Liver (tissue), 8 donors: ENCODE measurements at regions not wholly inside any gene's neighbourhood (a gene's known extent, or its start where the extent isn't known, plus 50 kb on each side); places are given as distances from the start of the nearest gene placed in this dataset.

Source experiments
- DNase-seq: peaks from one replicate; pipeline ENCODE4 v3.0.0-alpha.2; 2017; ENCODE audit warnings: low spot score
- H3K27ac ChIP-seq, 2 donors: one replicate each; pipeline ENCODE4 v1.7.0; 2013; ENCODE audit warnings: inconsistent platforms in 2 of 2, low read length in 2 of 2, control low read depth in 1 of 2, low read depth in 1 of 2, mild to moderate bottlenecking in 1 of 2
- H3K27me3 ChIP-seq, 4 donors: one replicate each; pipeline versions ENCODE4 v1.6.1 to v1.7.0; 2013; ENCODE audit warnings: low read length in 3 of 4, inconsistent platforms in 1 of 4, mild to moderate bottlenecking in 1 of 4, moderate library complexity in 1 of 4; ENCODE audit not compliant: control insufficient read depth in 4 of 4, insufficient read depth in 4 of 4
- H3K36me3 ChIP-seq, 4 donors: one replicate each; pipeline versions ENCODE4 v1.6.1 to v1.7.0; 2013; ENCODE audit warnings: low read length in 3 of 4, mild to moderate bottlenecking in 3 of 4, low read depth in 1 of 4, moderate library complexity in 1 of 4; ENCODE audit not compliant: control insufficient read depth in 4 of 4, insufficient read depth in 3 of 4
- H3K4me1 ChIP-seq, 4 donors: one replicate each; pipeline versions ENCODE4 v1.6.1 to v1.7.0; 2013; ENCODE audit warnings: low read length in 3 of 4, mild to moderate bottlenecking in 3 of 4, moderate library complexity in 1 of 4; ENCODE audit not compliant: control insufficient read depth in 4 of 4, insufficient read depth in 4 of 4
- H3K4me3 ChIP-seq, 3 donors: one replicate each; pipeline versions ENCODE4 v1.6.1 to v1.7.0; 2013; ENCODE audit warnings: low read length in 3 of 3, control low read depth in 1 of 3, low read depth in 1 of 3, mild to moderate bottlenecking in 1 of 3
- H3K9ac ChIP-seq, 2 donors: one replicate each; pipeline ENCODE4 v1.7.0; 2013; ENCODE audit warnings: low read length in 2 of 2, mild to moderate bottlenecking in 2 of 2, moderate library complexity in 2 of 2, control low read depth in 1 of 2, low read depth in 1 of 2
- H3K9me3 ChIP-seq, 4 donors: one replicate each; pipeline versions ENCODE4 v1.6.1 to v1.7.0; 2013; ENCODE audit warnings: low read length in 3 of 4; ENCODE audit not compliant: control insufficient read depth in 4 of 4
- EGR1 ChIP-seq, 2 donors: IDR thresholded peaks; 2 replicates each; pipeline ENCODE4 v1.6.1; 2016 to 2018; ENCODE audit warnings: antibody characterized with exemption in 2 of 2, low read depth in 2 of 2
- FOXA1 ChIP-seq: IDR thresholded peaks from 2 replicates; pipeline ENCODE4 v1.6.1; 2016; ENCODE audit warnings: antibody characterized with exemption
- GABPA ChIP-seq, 2 donors: IDR thresholded peaks in 1 of 2; conservative IDR thresholded peaks in 1 of 2; 2 replicates each; pipeline ENCODE4 v1.6.1; 2016; ENCODE audit warnings: antibody characterized with exemption in 2 of 2, mild to moderate bottlenecking in 1 of 2, moderate library complexity in 1 of 2
- HNF4A ChIP-seq, 2 donors: conservative IDR thresholded peaks; 2 replicates each; pipeline ENCODE4 v1.6.1; 2016; ENCODE audit warnings: antibody characterized with exemption in 2 of 2, mild to moderate bottlenecking in 2 of 2
- HNF4G ChIP-seq: IDR thresholded peaks from 2 replicates; pipeline ENCODE4 v1.6.1; 2016; ENCODE audit warnings: antibody characterized with exemption
- JUND ChIP-seq, 2 donors: IDR thresholded peaks; 2 replicates each; pipeline ENCODE4 v1.6.1; 2016; ENCODE audit warnings: antibody characterized with exemption in 2 of 2
- RAD21 ChIP-seq, 2 donors: IDR thresholded peaks; 2 replicates each; pipeline ENCODE4 v1.6.1; 2016; ENCODE audit warnings: antibody characterized with exemption in 2 of 2, mild to moderate bottlenecking in 2 of 2
- RXRA ChIP-seq, 2 donors: IDR thresholded peaks; 2 replicates each; pipeline ENCODE4 v1.6.1; 2017 to 2018; ENCODE audit warnings: antibody characterized with exemption in 2 of 2, mild to moderate bottlenecking in 1 of 2
- SP1 ChIP-seq: IDR thresholded peaks from 2 replicates; pipeline ENCODE4 v1.6.1; 2018; ENCODE audit warnings: antibody characterized with exemption, mild to moderate bottlenecking
- YY1 ChIP-seq: IDR thresholded peaks from 2 replicates; pipeline ENCODE4 v1.6.1; 2016; ENCODE audit warnings: antibody characterized with exemption, mild to moderate bottlenecking
- WGBS: extraction: QIAGEN DNeasy Blood & Tissue Kit; methylation state at CpG from one replicate; pipeline ENCODE4 v1.1.7; 2013; 5-methylcytosine and 5-hydroxymethylcytosine counted together
- TF ChIP-seq, protein P1 (sequence below): IDR thresholded peaks from 2 replicates; pipeline ENCODE4 v1.6.1; 2016; ENCODE audit warnings: antibody characterized with exemption
- TF ChIP-seq, protein P2 (sequence below): IDR thresholded peaks from 2 replicates; pipeline ENCODE4 v1.6.1; 2016; ENCODE audit warnings: antibody characterized with exemption, mild to moderate bottlenecking
- TF ChIP-seq, protein P3 (sequence below): fragments of 150-350 bp; IDR thresholded peaks from 2 replicates; pipeline ENCODE4 v1.5.1; 2017; ENCODE audit warnings: improper control_type of control experiment, low read depth, low read length; ENCODE audit not compliant: missing input control
- donor health status: healthy.
- donor health status: healthy.
- donor health status: healthy.
- donor health status: healthy.
- donor health status: healthy.

DNA sequence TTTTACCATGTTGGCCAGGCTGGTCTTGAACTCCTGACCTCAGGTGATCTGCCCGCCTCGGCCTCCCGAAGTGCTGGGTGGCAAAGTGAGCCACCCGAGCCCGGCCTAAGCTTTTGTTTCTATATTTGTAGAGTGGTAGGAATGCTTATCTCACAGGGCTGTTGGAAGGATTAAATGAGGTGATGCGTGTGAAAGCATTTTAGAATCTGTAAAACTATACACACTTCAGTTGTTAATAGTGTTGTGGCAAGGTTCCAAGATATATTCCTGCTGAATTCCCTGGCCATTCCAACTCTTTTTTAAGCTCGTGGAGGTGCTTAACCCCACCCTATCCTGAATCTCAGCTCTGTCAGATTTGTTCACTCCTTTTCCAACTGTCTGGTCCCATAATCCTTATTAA is 89.9 kb upstream of the AKIRIN2 start:
- Histone ChIP-seq H3K27me3 (no peaks in the 10 kb centered on the region), H3K36me3 (no peaks in the 10 kb centered on the region), H3K27ac (no peak overlapping the region), H3K4me1 (peaks cover 5 to 24% (median 8%) of the 10 kb centered on the region in 4 donors), H3K4me3 (no peak overlapping the region), H3K9me3 (no peaks in the 10 kb centered on the region), H3K9ac (no peak overlapping the region)
- no peak for DNase-seq
- no peak for TF ChIP-seq FOXA1
- TF ChIP-seq YY1 = peak; percentile 10
- WGBS = 62% methylated on average over 7 of the region's 7 CpGs

DNA sequence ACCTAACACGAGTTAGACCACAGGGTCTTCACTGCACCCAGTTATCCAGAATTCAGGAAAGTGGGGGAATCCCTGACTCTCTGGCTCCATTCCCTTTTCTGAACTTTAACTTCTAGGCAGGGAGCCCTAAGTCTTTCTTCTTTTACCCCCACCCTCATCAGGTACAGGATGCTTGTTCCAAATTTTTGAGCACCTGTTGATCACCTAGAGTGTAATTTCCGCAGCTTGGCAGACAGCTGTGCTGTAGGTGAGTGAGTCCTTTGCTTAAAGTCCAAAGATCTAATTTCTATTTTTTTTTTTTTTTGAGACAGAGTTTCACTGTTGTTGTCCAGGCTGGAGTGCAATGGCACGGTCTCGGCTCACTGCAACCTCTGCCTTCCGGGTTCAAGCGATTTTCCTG is 89.5 kb upstream of the AKIRIN2 start:
- Histone ChIP-seq H3K27me3 (no peaks in the 10 kb centered on the region), H3K4me3 (no peak overlapping the region), H3K9ac (no peak overlapping the region), H3K4me1 (peaks cover 5 to 20% (median 8%) of the 10 kb centered on the region in 4 donors), H3K9me3 (no peaks in the 10 kb centered on the region), H3K27ac (peak overlapping the region; percentile 59 to 70), H3K36me3 (no peaks in the 10 kb centered on the region)
- TF ChIP-seq, protein P1, sequence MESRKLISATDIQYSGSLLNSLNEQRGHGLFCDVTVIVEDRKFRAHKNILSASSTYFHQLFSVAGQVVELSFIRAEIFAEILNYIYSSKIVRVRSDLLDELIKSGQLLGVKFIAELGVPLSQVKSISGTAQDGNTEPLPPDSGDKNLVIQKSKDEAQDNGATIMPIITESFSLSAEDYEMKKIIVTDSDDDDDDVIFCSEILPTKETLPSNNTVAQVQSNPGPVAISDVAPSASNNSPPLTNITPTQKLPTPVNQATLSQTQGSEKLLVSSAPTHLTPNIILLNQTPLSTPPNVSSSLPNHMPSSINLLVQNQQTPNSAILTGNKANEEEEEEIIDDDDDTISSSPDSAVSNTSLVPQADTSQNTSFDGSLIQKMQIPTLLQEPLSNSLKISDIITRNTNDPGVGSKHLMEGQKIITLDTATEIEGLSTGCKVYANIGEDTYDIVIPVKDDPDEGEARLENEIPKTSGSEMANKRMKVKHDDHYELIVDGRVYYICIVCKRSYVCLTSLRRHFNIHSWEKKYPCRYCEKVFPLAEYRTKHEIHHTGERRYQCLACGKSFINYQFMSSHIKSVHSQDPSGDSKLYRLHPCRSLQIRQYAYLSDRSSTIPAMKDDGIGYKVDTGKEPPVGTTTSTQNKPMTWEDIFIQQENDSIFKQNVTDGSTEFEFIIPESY = no peak
- peak; percentile 87 to 89 for TF ChIP-seq HNF4A (conservative IDR thresholded peaks at IDR 0.05)
- TF ChIP-seq YY1 = peak; percentile 31
- peak in 1 of 2 donors; percentile 39 for TF ChIP-seq JUND (IDR thresholded peaks at IDR 0.05)
- TF ChIP-seq, protein P2, sequence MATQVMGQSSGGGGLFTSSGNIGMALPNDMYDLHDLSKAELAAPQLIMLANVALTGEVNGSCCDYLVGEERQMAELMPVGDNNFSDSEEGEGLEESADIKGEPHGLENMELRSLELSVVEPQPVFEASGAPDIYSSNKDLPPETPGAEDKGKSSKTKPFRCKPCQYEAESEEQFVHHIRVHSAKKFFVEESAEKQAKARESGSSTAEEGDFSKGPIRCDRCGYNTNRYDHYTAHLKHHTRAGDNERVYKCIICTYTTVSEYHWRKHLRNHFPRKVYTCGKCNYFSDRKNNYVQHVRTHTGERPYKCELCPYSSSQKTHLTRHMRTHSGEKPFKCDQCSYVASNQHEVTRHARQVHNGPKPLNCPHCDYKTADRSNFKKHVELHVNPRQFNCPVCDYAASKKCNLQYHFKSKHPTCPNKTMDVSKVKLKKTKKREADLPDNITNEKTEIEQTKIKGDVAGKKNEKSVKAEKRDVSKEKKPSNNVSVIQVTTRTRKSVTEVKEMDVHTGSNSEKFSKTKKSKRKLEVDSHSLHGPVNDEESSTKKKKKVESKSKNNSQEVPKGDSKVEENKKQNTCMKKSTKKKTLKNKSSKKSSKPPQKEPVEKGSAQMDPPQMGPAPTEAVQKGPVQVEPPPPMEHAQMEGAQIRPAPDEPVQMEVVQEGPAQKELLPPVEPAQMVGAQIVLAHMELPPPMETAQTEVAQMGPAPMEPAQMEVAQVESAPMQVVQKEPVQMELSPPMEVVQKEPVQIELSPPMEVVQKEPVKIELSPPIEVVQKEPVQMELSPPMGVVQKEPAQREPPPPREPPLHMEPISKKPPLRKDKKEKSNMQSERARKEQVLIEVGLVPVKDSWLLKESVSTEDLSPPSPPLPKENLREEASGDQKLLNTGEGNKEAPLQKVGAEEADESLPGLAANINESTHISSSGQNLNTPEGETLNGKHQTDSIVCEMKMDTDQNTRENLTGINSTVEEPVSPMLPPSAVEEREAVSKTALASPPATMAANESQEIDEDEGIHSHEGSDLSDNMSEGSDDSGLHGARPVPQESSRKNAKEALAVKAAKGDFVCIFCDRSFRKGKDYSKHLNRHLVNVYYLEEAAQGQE = no peak
- TF ChIP-seq, protein P3, sequence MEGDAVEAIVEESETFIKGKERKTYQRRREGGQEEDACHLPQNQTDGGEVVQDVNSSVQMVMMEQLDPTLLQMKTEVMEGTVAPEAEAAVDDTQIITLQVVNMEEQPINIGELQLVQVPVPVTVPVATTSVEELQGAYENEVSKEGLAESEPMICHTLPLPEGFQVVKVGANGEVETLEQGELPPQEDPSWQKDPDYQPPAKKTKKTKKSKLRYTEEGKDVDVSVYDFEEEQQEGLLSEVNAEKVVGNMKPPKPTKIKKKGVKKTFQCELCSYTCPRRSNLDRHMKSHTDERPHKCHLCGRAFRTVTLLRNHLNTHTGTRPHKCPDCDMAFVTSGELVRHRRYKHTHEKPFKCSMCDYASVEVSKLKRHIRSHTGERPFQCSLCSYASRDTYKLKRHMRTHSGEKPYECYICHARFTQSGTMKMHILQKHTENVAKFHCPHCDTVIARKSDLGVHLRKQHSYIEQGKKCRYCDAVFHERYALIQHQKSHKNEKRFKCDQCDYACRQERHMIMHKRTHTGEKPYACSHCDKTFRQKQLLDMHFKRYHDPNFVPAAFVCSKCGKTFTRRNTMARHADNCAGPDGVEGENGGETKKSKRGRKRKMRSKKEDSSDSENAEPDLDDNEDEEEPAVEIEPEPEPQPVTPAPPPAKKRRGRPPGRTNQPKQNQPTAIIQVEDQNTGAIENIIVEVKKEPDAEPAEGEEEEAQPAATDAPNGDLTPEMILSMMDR = no peak
- peak; percentile 10 to 22 for TF ChIP-seq RAD21 (IDR thresholded peaks at IDR 0.05)
- TF ChIP-seq EGR1 (IDR thresholded peaks at IDR 0.05; ENCODE audit: low read depth in 2 of 2) = no peak
- TF ChIP-seq RXRA (IDR thresholded peaks at IDR 0.05) = peak; percentile 15 to 60
- peak; percentile 58 for TF ChIP-seq HNF4G
- no peak for TF ChIP-seq GABPA (IDR thresholded peaks at IDR 0.05 in 1 of 2, conservative IDR thresholded peaks at IDR 0.05 in 1 of 2)
- TF ChIP-seq SP1 = peak; percentile 26
- 42% methylated on average over 6 of the region's 6 CpGs for WGBS
- DNase-seq = no peak
